HEK293 (cell line): ENCODE measurements at regions not wholly inside any gene's neighbourhood (a gene's known extent, or its start where the extent isn't known, plus 50 kb on each side); places are given as distances from the start of the nearest gene placed in this dataset.

Experiments
- GLI2 ChIP-seq: fragments of 450-650 bp; formaldehyde crosslinking; IDR thresholded peaks from 2 replicates; pipeline ENCODE4; 2017; ENCODE audit warnings: missing biosample characterization, missing genetic modification characterization, low read depth, borderline replicate concordance
- KLF9 ChIP-seq: fragments of 450-650 bp; formaldehyde crosslinking; IDR thresholded peaks from 2 replicates; pipeline ENCODE4 v1.5.1; 2016; ENCODE audit warnings: missing biosample characterization, missing genetic modification characterization, low read depth
- ZNF10 ChIP-seq: fragments of 450-650 bp; formaldehyde crosslinking; IDR thresholded peaks from 2 replicates; pipeline ENCODE4 v1.5.1; 2017; ENCODE audit warnings: missing biosample characterization, missing genetic modification characterization
- ZNF311 ChIP-seq: fragments of 450-650 bp; formaldehyde crosslinking; IDR thresholded peaks from 2 replicates; pipeline ENCODE4 v1.5.1; 2017; ENCODE audit warnings: missing biosample characterization, missing genetic modification characterization, borderline replicate concordance
- ZNF596 ChIP-seq: fragments of 450-650 bp; IDR thresholded peaks from 2 replicates; pipeline ENCODE4 v1.5.0; 2018; ENCODE audit warnings: missing biosample characterization, mild to moderate bottlenecking, missing genetic modification characterization, moderate library complexity
- ZNF664 ChIP-seq: fragments of 450-650 bp; formaldehyde crosslinking; IDR thresholded peaks from 2 replicates; pipeline ENCODE4 v1.5.1; 2016; ENCODE audit warnings: missing biosample characterization, missing genetic modification characterization
- ZNF747 ChIP-seq: fragments of 450-650 bp; formaldehyde crosslinking; IDR thresholded peaks from 2 replicates; pipeline ENCODE4 v1.5.1; 2016; ENCODE audit warnings: missing biosample characterization, missing genetic modification characterization
- ZNF785 ChIP-seq: fragments of 450-650 bp; formaldehyde crosslinking; IDR thresholded peaks from 2 replicates; pipeline ENCODE4 v1.5.1; 2016; ENCODE audit warnings: missing biosample characterization, missing genetic modification characterization
- TF ChIP-seq, protein P1 (sequence below): IDR thresholded peaks from 2 replicates; pipeline ENCODE4 v1.6.1; 2011; ENCODE audit warnings: mild to moderate bottlenecking, low read depth, low read length, borderline replicate concordance
- TF ChIP-seq, protein P2 (sequence below): fragments of 450-650 bp; formaldehyde crosslinking; optimal IDR thresholded peaks from 2 replicates; pipeline ENCODE3; 2016; ENCODE audit warnings: missing biosample characterization, mild to moderate bottlenecking, missing genetic modification characterization
- TF ChIP-seq, protein P3 (sequence below): fragments of 450-650 bp; formaldehyde crosslinking; IDR thresholded peaks from 2 replicates; pipeline ENCODE4 v1.5.1; 2016; ENCODE audit warnings: missing biosample characterization, missing genetic modification characterization

DNA sequence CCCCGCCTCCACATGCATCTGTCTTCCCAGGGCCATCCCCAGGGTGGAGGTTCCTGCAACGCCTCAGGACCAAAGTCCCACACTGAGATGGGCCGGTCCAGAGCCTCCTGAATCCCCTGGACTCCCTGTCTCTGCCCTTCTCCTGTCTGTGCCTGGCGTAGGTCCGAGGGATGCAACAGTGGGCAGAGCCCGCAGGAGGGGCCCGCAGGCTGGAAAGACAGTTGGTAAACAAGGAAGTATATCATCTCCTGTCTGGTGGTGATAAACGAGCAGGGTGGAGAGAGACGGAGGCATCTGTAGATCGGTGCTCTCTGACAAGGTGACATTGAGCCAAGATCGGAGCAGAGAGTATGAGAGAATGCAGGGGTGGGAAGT is 72.6 kb upstream of the RAB6C start:
- TF ChIP-seq ZNF596 (tag by site-specific recombination), result no peak
- TF ChIP-seq, protein P1, sequence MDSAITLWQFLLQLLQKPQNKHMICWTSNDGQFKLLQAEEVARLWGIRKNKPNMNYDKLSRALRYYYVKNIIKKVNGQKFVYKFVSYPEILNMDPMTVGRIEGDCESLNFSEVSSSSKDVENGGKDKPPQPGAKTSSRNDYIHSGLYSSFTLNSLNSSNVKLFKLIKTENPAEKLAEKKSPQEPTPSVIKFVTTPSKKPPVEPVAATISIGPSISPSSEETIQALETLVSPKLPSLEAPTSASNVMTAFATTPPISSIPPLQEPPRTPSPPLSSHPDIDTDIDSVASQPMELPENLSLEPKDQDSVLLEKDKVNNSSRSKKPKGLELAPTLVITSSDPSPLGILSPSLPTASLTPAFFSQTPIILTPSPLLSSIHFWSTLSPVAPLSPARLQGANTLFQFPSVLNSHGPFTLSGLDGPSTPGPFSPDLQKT, result no peak
- TF ChIP-seq ZNF747 (tag by site-specific recombination), result no peak
- TF ChIP-seq, protein P2, sequence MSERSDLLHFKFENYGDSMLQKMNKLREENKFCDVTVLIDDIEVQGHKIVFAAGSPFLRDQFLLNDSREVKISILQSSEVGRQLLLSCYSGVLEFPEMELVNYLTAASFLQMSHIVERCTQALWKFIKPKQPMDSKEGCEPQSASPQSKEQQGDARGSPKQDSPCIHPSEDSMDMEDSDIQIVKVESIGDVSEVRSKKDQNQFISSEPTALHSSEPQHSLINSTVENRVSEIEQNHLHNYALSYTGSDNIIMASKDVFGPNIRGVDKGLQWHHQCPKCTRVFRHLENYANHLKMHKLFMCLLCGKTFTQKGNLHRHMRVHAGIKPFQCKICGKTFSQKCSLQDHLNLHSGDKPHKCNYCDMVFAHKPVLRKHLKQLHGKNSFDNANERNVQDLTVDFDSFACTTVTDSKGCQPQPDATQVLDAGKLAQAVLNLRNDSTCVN (tag by site-specific recombination), result no peak
- TF ChIP-seq, protein P3, sequence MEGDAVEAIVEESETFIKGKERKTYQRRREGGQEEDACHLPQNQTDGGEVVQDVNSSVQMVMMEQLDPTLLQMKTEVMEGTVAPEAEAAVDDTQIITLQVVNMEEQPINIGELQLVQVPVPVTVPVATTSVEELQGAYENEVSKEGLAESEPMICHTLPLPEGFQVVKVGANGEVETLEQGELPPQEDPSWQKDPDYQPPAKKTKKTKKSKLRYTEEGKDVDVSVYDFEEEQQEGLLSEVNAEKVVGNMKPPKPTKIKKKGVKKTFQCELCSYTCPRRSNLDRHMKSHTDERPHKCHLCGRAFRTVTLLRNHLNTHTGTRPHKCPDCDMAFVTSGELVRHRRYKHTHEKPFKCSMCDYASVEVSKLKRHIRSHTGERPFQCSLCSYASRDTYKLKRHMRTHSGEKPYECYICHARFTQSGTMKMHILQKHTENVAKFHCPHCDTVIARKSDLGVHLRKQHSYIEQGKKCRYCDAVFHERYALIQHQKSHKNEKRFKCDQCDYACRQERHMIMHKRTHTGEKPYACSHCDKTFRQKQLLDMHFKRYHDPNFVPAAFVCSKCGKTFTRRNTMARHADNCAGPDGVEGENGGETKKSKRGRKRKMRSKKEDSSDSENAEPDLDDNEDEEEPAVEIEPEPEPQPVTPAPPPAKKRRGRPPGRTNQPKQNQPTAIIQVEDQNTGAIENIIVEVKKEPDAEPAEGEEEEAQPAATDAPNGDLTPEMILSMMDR (tag by site-specific recombination), result no peak
- TF ChIP-seq GLI2 (tag by site-specific recombination), result no peak
- no peak for TF ChIP-seq KLF9 (tag by site-specific recombination)
- no peak for TF ChIP-seq ZNF10
- TF ChIP-seq ZNF664, result no peak
- TF ChIP-seq ZNF785, result no peak
- no peak for TF ChIP-seq ZNF311
